ENCODE measurements at regions not wholly inside any gene's neighbourhood (a gene's known extent, or its start where the extent isn't known, plus 50 kb on each side); places are given as distances from the start of the nearest gene placed in this dataset.
"Not testable (repeated sequence)": the region's sequence is repeated elsewhere in the genome, so short reads cannot be mapped to it uniquely, and the experiment has no call there.

DNA sequence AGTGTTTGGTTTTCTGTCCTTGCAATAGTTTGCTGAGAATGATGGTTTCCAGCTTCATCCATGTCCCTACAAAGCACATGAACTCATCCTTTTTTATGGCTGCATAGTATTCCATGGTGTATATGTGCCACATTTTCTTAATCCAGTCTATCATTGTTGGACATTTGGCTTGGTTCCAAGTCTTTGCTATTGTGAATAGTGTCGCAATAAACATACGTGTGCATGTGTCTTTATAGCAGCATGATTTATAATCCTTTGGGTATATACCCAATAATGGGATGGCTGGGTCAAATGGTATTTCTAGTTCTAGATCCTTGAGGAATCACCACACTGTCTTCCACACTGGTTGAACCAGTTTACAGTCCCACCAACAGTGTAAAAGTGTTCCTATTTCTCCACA is 269.8 kb upstream of the DCN start:
- not testable (repeated sequence) for DNase-seq (ENCODE audit: low spot score)

DNA sequence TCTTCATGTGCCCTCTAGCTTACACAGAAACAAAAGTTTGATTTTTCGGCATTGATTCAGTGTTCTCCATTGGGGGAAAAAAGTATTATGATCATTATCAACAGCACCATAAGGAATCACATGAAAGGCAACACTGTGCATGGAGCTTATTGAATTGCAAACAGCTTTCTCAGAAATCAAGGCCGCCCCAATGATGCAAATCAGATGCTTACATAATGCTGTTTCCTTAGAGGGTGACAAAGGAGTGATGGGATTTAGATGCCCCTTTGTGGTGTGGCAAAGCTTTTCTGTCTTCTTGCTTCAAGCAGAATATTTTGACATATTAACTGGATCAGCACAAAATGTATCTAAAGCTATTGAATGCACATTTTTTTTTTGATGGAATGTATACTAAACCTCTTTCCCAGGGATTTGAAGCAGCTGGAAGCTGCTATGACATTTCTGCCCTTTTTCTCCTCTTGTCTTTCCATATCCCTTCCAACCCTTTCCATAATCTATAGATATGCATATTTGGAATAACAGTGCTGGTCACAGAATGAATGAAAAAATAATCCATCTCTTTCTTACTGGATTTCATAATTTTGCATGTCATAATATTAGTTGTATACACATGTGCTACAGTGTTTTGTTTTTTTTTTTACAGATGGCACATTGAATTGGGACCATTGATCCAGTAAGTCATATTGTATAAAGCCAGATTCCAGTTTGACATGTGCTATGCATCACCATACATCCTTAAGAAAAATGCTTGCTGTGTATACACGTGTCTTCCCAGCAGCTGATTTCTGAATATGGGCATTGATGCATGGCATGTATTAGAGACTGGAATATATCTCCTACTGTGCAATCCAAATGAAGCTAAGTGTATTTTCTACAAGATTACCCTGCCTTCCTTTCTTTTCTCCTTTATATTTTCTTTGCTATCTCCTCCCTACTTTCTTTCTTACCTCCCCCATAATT is 259.7 kb upstream of the DCN start:
- no peak for DNase-seq (ENCODE audit: low spot score)

DNA sequence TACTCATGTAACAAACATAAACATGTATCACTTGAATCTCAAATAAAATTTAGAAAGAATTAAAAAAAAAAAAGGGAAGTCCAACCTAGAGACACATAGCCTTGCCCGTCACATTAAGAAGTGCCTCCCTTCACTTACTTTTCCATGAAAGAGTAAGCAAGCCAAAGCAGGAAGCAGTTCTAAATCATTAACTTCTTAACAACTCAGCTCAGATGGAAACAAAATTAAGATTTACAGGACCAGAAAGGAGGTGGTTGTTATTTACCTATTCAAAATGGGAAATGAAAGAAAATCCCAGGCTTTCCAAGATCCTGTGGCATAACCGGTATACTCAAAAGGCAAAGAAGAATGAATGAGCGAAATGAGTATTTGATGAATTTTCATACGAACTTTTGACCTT is 258.6 kb upstream of the DCN start:
- DNase-seq (ENCODE audit: low spot score): no peak

DNA sequence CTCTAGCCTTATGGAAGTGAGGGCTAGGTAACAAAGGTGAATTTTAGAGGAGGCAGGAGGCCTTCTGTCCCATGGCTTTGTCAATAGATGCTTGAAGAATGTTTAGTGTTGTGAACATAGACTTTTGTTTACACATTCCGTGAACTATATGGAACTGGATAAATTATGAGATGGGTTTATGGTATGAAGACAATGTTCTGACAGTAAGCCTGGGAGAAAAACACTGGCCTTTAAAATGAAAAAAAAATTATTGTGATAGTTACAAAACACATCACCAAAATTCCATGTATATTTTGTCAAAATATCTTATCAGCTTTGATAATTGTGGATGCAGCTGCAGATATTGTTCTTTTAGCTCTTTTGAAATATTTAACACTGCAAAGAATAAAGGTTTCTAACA is 251.5 kb upstream of the DCN start:
- DNase-seq (ENCODE audit: low spot score): no peak

DNA sequence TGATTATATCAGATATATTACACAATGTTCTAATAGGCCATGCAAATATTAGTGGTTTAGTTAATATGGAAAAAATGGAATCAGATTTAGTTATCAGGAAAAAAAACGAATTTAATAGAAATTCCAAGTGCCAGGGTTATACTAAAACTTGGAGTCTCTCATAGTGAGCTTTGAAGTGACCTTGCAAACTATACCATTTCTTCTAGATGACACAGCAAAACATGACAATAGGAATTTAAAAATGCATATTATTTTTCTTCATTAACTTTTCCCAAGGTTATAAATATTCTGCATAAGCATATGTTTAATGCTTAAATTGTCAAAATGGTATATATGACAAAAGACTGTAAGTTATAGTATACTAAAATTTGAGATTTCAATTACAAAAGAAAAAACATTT is 250.1 kb upstream of the DCN start:
- no peak for DNase-seq (ENCODE audit: low spot score)

DNA sequence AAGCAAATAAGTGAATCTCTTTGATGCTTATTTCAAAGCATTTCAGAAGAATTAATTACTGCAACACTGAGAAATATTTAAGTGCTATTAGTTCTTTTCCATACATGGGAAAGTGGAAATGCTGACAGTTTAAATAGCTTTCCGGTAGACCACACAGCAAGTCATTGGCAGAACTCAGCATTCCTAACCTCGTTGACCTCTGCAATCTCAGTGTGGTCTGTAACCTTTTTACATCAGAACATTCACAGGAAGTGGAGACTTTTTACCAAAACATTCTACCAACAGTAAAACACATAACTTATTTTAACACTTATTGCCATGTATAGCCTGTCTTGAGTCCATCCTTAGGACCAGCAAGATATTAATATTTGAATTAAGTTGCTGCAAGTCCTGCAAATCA is 249.5 kb upstream of the DCN start:
- no peak for DNase-seq (ENCODE audit: low spot score)

DNA sequence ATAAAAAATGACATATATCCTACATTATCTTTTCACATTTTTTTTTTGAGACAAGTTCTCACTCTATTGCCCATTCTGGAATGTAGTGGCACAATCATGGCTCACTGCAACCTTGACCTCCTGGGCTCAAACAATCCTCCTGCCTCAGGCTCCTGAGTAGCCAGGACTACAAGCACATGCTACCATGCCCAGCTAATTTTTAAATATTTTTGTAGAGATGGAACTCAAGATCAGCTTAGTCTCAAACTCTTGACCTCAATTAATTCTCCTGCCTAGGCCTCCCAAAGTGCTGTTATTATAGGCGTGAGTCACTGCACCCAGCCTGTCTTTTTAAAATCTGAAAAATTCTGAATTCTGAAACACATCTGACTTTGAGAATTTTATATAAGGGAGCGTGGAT is 241.9 kb upstream of the DCN start:
- no peak for DNase-seq (ENCODE audit: low spot score)

DNA sequence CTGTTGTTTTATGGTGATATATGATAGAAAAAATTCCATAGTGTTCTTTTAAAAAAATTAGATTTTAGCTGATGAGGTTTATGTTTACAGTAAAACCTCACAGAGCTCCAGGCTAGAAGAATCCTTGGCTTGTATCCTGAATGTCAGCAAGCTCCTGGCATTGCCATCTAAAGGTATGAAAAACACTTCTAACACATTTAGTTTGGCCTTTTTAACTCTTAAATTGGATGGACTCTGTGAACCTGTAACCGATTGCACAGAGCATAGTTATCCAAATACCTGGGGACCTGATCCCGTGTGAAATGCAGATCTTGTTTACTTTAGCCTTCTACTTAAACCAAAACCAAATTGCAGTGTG is 241.1 kb upstream of the DCN start:
- no peak for DNase-seq (ENCODE audit: low spot score)

DNA sequence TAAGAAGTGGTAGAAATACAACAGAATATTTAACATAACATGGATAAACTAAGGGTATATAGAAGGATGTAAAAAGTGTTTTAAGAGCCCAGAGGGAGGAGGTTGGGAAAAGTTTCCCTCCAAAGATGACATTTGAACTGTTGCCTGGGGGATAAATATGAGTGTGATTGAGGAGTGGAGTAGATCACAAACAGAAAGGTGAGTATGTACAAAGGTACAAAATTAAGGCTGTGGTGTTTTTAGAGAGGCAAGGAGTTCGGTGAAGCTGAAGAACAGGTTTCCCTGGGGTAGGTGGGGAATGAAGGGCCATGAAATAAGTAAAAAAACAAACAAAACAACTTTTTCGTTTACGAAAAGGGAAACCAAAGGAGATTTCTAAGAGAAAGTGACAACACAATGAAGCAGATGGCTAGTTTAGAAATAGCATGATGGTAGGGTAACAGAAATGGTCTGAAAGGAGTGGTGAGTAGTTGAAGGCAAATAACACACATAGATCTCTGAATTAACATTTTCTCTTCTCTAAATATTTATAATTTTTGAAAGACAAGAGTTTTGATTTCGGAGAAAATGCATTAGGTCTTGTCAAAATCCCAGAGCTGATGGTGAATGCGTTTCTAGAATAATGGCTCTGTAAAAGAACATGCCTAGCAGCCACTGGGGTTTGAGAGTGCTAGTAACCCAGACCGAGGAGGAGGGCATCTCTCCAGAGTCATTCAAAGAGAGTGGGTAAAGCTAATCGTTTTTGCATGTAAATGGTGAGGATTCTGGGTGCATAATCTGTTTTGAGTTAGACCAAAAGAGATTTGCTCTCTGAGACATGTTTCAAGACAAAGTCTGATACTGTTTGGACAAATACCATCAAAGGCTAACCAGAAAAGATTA is 240.4 kb upstream of the DCN start:
- DNase-seq (ENCODE audit: low spot score): no peak

DNA sequence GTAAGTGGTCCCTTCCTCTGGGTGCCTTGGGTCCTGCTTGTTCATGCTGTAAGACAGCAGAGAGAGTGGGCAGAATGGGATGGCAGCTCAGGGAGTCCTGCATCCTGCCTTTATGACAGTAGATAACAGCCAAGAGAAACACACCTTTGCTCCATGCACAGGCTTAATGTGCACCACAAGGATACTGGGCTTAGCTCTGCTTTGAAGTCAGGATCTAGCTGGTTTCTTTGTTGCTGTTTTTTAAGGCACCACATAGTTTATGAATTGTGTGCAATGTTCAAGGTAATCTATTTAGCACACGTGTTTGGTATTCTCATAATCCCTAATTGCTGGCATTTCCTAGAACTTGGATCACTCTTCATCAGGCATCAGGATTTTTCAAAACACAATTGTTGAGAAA is 239.5 kb upstream of the DCN start:
- no peak for DNase-seq (ENCODE audit: low spot score)

DNA sequence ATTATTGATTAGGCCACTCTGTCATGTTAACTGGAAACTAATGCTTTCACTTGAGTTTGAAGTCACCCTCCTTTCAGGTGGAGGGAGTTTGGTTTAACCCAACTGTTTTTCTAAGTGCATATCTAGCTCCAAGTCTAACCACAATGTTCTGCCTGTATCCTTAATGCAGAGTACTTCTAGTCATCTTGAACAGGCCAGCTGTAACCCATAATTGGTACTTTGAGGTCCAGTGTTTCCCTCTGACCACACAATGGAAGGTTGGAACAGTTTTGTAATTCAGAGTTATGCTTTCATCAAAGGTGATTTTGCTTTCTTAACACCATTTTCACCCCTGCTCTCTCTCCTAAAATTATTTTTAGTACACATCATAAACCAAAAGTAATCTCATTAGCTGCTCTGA is 237.2 kb upstream of the DCN start:
- DNase-seq (ENCODE audit: low spot score): no peak

DNA sequence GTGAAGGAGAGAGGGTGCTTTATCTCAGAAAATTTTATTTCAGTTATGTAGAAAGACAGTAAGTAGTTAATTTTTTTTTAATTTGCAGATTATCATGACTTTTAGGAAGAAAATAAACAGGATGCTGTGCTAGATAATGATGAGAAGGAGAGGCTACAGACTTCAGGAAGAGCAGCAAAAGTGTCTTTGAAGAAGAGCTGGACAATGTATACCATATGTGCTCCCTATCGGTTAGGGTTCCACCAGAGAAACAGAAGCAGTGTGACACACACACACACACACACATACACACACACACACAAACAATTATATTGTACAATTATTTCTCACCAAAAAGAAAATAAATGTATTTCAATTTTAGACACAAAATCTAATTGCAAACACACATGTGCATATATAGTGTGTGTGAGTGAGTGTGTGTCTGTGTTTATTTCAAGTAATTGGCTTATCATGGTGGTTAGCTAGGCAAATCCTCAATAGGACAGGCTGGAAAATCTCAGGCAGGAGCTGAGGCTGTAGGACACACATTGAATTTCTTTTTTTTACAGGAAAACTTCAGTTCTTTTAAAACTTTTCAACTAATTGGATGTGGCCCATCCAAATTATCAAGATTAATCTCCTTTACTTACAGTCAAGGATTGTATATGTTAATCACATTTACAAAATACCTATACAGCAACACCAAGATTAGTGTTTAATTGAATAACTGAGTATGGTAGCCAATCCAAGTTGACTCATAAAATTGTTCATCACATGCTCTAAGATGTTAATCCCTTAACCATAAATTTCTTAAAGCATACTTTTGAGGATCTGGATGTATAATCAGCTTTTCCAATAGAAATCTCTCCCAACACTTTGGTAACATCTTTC is 235.8 kb upstream of the DCN start:
- DNase-seq (ENCODE audit: low spot score): no peak

DNA sequence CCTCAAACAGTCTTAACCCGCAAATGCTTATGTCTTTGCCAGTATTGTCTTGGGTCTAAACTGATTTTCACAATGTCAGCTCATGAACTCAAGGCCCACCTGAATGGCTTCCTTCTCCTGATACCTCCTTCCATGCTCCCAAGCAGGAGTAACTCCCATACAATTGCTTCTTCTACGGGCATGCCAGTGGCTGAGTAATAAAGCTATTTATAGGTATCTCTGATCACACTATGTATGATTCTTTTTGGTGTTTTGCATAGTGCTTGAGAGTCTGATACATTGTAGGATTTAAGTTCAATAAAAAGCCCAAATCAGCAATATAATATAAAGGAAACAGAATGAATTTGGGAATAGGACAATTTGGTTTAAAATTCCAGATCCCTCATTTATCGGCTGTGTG is 235.0 kb upstream of the DCN start:
- DNase-seq (ENCODE audit: low spot score): no peak

DNA sequence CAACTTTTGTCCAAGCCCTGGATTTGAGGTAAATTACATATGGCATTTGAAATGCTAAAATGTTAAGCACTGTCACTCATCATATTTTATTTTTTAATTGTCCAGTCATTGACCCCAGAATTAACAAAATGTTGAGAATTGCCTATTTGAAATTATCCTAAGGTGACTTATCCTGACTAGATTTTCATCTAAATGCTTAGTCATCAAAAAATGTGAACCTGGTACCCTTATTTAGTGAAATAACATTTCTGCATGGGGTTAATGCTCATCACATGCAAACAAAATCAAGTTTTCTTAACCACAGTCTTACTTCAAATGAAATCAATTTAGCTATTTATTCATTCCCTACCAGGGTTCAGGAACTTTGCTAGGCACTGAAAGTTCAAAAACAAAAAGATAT is 232.0 kb upstream of the DCN start:
- no peak for DNase-seq (ENCODE audit: low spot score)

DNA sequence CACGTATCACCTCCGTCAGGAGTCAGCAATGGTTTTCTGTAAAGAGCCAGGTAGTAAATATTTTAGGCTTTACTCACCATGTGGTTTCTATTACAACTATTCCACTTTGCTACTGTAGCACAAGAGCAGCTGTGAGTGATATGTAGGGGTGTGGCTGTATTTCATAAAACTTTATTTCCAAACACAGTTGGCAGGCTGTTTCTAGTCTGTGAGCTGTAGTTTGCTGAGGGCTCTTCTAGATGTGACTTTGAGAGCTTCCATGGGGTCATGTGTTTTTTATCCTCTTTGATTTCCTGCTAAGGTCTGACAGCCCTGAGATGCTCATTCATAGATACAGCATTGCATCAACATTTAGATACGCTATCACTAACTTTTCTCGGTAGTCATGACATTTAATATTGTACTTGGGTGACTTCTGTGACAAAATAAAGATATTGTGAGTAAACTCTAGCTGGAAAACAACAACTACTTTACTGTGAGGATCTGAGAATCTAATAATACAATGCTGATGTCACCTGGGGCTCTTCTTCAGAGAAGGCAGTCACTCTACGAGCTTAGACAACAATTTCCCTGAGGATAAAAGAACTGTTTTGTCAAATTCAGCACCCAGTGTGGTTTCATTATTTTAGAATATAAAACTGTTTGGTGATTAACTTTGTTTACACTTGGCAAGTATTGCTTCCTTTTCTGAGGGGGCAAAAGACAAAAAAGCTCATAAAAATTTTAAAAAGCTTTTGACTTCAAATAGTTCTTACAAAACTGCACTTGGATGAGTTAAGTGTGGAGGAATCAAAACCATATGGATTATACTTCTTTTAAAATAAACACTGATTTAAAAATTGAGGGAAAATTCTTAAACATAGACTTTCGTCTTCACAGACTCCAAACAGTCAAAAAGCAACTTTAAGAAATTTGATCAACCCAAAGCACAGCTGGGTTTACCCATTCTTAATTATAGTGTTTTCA is 231.2 kb upstream of the DCN start:
- no peak for DNase-seq (ENCODE audit: low spot score)

DNA sequence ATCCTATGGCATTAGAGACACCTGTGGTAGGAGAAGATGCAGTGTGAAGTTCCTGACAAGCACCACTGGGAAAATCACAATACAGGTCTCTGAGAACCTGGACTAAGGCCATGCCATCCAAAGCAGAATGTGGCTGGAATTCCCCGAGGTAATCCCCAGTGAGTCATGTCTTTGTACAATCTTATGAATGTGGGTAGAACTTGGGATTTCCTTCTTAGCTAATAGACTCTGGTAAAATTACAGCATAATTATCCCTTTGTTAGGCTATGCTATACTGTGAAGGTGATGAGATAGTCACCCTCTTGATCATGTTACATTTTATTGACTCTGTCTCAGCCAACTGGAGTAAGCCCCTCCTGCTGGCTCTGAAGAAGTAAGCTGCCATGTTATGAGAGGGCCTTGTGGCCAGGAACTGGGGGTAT is 224.3 kb upstream of the DCN start:
- no peak for DNase-seq (ENCODE audit: low spot score)

DNA sequence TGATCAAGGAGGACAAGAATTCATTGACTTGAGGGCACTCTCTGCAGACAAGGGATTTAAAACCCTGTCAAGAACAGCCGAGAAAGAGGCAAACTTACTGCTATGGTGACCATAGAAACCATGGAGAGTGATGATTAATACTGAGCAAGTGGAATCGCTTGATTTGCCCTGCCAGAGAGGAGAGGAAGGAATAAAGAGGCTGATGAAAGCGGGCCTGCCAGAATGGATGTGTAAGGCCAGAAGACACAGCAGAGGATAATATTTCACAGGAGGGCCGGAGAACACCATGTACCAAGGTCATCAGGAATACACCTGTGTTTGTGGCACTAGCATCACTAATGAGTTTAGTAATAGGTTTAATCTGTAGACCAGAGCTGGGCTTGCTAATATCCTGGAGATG is 221.8 kb upstream of the DCN start:
- DNase-seq (ENCODE audit: low spot score): no peak

DNA sequence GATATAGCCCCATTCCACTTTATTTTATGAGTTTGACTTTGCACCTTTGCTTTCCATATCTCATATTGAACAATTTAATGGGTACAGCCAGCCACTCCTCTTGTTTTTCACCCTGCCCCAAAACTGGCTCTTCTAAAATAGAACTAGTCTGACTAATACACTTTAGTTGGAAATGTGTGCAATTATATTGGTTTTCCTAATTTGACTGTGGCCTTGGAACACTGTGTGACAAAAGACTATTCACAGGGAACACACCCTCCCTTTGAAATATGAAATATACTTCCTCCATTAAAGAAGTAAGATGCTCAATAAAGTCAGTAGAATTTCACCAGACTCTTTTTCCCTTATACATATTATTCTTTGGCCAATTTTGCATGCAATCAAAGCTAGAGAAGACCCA is 218.6 kb upstream of the DCN start:
- no peak for DNase-seq (ENCODE audit: low spot score)

DNA sequence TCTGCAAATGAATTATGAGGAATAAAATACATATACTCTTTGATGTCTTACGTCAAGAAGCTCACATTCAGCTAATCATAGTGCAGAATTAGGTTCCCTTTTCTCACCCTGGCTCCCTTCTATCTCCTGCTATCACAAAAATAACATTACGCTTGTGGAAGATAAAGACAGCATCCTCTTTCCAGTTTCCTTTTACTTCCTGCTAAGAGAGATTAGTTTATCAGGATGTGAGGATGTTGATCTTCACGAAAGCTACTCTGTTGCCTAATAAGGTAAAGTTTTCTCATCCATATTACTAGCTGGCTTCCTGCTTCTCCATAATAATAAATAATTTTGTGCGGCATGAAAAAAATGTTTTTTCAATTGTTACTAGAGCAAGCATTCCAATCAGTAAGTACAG is 217.7 kb upstream of the DCN start:
- DNase-seq (ENCODE audit: low spot score): no peak

DNA sequence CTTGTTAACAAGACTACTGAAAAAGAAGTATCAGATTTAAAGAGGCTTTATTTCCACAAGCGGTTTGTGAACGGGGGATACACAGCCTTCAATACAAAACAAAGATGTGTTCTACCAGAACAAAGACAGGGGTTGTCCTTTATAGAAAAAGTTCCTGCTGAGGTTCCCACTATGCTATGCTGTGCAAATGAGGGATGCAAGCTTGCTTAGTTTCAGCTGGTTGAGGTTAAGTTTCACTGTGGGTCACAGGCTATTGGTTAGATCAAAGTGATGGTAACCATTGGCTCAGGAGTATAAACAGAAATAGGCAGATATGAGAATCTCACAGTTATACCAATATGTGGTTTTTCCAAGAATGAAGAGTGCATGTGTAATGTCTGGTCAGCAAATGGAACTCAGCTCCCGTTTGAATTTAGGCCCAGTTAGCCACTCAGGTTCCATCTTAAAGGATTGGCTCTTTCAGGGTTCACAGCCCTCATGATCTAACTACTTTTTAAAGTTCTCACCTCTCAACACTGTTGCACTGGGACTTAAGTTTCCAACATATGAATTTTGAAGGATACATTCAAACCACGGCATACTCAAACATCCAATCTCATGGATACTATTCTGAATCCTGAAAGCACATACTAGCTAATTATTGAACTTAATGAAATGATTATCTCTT is 215.4 kb upstream of the DCN start:
- no peak for DNase-seq (ENCODE audit: low spot score)

DNA sequence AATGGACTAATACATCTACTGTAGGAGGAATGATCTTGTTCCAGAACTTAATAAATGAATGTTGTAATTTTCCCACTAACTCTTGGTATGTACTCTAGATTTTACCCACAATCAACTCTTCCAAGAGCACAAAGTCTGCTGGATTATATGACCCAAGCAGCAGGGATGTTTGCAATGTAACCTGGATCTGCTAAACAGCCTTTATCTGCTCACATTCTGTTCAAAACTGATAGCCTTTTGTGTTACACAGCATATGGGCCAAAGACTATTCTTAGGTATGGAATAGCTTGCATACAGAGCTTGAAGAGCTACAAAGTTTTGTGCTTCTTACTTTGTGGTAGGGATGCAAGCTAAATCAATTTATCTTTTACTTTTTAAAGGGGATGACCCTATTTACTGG is 213.7 kb upstream of the DCN start:
- DNase-seq (ENCODE audit: low spot score): no peak

Measured in ecto neural progenitor cell (in vitro differentiated cells).